AG04450 (cell line): ENCODE measurements at regions not wholly inside any gene's neighbourhood (a gene's known extent, or its start where the extent isn't known, plus 50 kb on each side); places are given as distances from the start of the nearest gene placed in this dataset.

Source experiments
- CTCF ChIA-PET: fragments of 300-600, 350-600 bp; formaldehyde crosslinking; extraction: SDS; loops from one replicate; lab custom pipeline; 2022; ENCODE audit warnings: antibody characterized with exemption, inconsistent platforms; lab: Charles Lee
- POLR2A ChIA-PET: fragments of 350-600 bp; formaldehyde crosslinking; extraction: SDS; loops from one replicate; lab custom pipeline; 2021; ENCODE audit warnings: antibody characterized with exemption, inconsistent platforms; lab: Yijun Ruan, JAX
- DNase-seq: peaks from one replicate; pipeline ENCODE4 v3.0.0-alpha.2; 2011; ENCODE audit warnings: low read depth, low spot score
- H3K27ac ChIP-seq: one replicate; pipeline ENCODE4 v1.5.1; 2012; ENCODE audit warnings: low read depth, low read length, control low read depth
- H3K27me3 ChIP-seq: one replicate; pipeline ENCODE4 v1.6.0; 2012; ENCODE audit warnings: low read length; ENCODE audit not compliant: control insufficient read depth, insufficient read depth
- H3K4me3 ChIP-seq: 2 replicates; pipeline ENCODE4 v1.5.1; 2011; ENCODE audit warnings: mild to moderate bottlenecking, low read depth, low read length, control low read depth
- H3K9me3 ChIP-seq: 2 replicates; pipeline ENCODE4 v1.5.1; 2012; ENCODE audit warnings: low read length; ENCODE audit not compliant: control insufficient read depth, insufficient read depth
- CTCF ChIP-seq: IDR thresholded peaks from 2 replicates; pipeline ENCODE4 v1.5.1; 2011; ENCODE audit warnings: low read depth, low read length, control low read depth, inconsistent platforms

GRCh38 chr1:181169281-181169865 is 80.9 kb downstream of the IER5 start:
- H3K27me3 ChIP-seq = peaks cover 4% of the 10 kb centered on the region
- H3K27ac ChIP-seq = no peak overlapping the region
- TF ChIP-seq CTCF = no peak
- peaks cover 19% of the 10 kb centered on the region for H3K9me3 ChIP-seq
- ChIA-PET CTCF (interaction anchor here (0.5 to 11.3 kb wide), 8 partner anchors 27 to 654 kb away, joined by 3 to 135 read pairs (median 3); no protein-coding TSS in a partner anchor), POLR2A (no interaction called here)
- H3K4me3 ChIP-seq = no peak overlapping the region
- no peak for DNase-seq

GRCh38 chr1:181170194-181170593 is 81.7 kb downstream of the IER5 start:
- H3K9me3 ChIP-seq = peaks cover 19% of the 10 kb centered on the region
- H3K4me3 ChIP-seq = no peak overlapping the region
- no peak for TF ChIP-seq CTCF
- POLR2A ChIA-PET = no interaction called here
- no peak for DNase-seq
- CTCF ChIA-PET = interaction anchor here (0.6 to 11.3 kb wide), 2 partner anchors 289 to 382 kb away, joined by 3 to 135 read pairs; no protein-coding TSS in a partner anchor
- H3K27me3 ChIP-seq = peaks cover 4% of the 10 kb centered on the region
- H3K27ac ChIP-seq = no peak overlapping the region

GRCh38 chr1:181172082-181172481 is 83.6 kb downstream of the IER5 start:
- H3K27me3 ChIP-seq = peaks cover 6% of the 10 kb centered on the region
- no peak overlapping the region for H3K27ac ChIP-seq
- no peak for DNase-seq
- ChIA-PET POLR2A (no interaction called here), CTCF (no interaction called here)
- no peak overlapping the region for H3K4me3 ChIP-seq
- no peak for TF ChIP-seq CTCF
- peaks cover 19% of the 10 kb centered on the region for H3K9me3 ChIP-seq

GRCh38 chr1:181173761-181174447 is 85.4 kb downstream of the IER5 start:
- no peak for TF ChIP-seq CTCF
- H3K4me3 ChIP-seq = no peak overlapping the region
- ChIA-PET POLR2A (no interaction called here), CTCF (interaction anchor here (1.4 to 1.5 kb wide), 2 partner anchors 15 to 135 kb away, joined by 3 read pairs; no protein-coding TSS in a partner anchor)
- peaks cover 8% of the 10 kb centered on the region for H3K27me3 ChIP-seq
- DNase-seq = no peak
- no peak overlapping the region for H3K27ac ChIP-seq
- peaks cover 19% of the 10 kb centered on the region for H3K9me3 ChIP-seq

- POLR2A ChIA-PET = no interaction called here
- CTCF ChIA-PET = interaction anchor here (1.4 to 1.5 kb wide), 2 partner anchors 14 to 136 kb away, joined by 3 read pairs; no protein-coding TSS in a partner anchor
- Histone ChIP-seq H3K4me3 (no peak overlapping the region), H3K27ac (no peak overlapping the region), H3K9me3 (peaks cover 19% of the 10 kb centered on the region), H3K27me3 (peaks cover 8% of the 10 kb centered on the region)
- TF ChIP-seq CTCF = no peak
- DNase-seq = no peak
Measured at GRCh38 chr1:181174861-181175260, 86.4 kb downstream of the IER5 start.
